ENCODE measurements at regions not wholly inside any gene's neighbourhood (a gene's known extent, or its start where the extent isn't known, plus 50 kb on each side); places are given as distances from the start of the nearest gene placed in this dataset.

- TF ChIP-seq POLR2A (IDR thresholded peaks at IDR 0.05; ENCODE audit: low read length) (no peak), GATA1 (IDR thresholded peaks at IDR 0.05; ENCODE audit: low read depth, low read length) (no peak)
Observed at GRCh38 chr14:97524589-97525319, 727.6 kb downstream of the VRK1 start.

Data from erythroblast (primary cell).